ENCODE measurements at regions not wholly inside any gene's neighbourhood (a gene's known extent, or its start where the extent isn't known, plus 50 kb on each side); places are given as distances from the start of the nearest gene placed in this dataset.

DNA sequence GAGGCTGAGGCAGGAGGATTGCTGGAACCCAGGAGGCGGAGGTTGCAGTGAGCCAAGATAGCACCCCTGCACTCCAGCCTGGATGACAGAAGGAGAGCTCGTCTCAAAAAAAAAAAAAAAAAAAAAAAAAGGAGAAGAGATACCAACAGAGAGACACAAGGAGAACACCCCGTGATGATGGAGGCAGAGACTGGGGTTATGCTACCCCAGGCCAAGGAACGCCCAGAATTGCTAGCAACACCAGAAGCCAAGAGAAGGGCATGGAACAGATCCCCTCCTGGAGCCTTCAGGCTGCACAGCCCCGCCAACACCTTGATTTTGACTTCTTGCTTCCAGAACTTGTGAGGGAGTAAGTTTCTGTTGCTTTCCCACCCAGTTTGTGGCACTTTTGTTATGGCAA lies 148.0 kb upstream of the FOXN3 start:
- Mint-ChIP-seq H3K27me3 (no peaks in the 10 kb centered on the region), H3K9me3 (no peaks in the 10 kb centered on the region), H3K36me3 (ENCODE audit: low read depth) (peaks cover 29% of the 10 kb centered on the region), H3K27ac (no peak overlapping the region), H3K4me3 (no peak overlapping the region), H3K4me1 (ENCODE audit: low read depth) (peaks cover 44% of the 10 kb centered on the region)
- POLR2A ChIA-PET = no interaction called here
- CTCF ChIA-PET = no interaction called here
- DNase-seq (no peak), ATAC-seq (no peak)
- TF ChIP-seq, protein P1, sequence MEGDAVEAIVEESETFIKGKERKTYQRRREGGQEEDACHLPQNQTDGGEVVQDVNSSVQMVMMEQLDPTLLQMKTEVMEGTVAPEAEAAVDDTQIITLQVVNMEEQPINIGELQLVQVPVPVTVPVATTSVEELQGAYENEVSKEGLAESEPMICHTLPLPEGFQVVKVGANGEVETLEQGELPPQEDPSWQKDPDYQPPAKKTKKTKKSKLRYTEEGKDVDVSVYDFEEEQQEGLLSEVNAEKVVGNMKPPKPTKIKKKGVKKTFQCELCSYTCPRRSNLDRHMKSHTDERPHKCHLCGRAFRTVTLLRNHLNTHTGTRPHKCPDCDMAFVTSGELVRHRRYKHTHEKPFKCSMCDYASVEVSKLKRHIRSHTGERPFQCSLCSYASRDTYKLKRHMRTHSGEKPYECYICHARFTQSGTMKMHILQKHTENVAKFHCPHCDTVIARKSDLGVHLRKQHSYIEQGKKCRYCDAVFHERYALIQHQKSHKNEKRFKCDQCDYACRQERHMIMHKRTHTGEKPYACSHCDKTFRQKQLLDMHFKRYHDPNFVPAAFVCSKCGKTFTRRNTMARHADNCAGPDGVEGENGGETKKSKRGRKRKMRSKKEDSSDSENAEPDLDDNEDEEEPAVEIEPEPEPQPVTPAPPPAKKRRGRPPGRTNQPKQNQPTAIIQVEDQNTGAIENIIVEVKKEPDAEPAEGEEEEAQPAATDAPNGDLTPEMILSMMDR (IDR thresholded peaks at IDR 0.05) = no peak
- intact Hi-C loops (cut with micrococcal nuclease) = no loop called here

DNA sequence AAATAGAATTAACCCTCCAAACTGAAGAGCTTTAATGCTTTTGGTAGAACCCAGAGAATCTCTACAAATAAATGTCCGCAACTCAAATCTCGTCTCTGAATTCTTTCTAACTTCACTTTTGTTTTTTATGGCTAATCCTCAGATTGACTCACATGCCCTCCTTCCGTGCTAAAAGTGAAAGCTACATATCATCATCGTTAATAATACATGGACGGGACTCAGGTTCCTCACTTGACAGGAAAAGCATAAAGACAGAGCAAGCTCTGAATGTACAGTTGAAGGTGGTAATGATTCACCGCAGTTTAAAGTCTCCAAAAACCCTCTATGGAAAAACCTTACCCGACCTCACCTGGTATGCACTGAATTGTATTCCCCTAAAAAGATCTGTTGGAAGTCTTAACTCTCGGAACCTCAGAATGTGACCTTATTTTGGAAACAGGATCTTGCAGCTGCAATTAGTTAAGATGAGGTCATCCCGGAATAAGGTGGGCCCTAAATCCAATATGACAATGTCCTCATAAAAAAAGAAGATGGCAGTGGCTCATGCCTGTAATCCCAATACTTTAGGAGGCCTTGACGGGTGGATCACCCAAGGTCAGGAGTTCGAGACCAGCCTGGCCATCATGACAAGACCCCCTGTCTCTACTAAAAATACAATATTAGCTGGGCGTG lies 147.4 kb upstream of the FOXN3 start:
- Mint-ChIP-seq H3K9me3 (no peaks in the 10 kb centered on the region), H3K4me3 (no peak overlapping the region), H3K4me1 (ENCODE audit: low read depth) (peaks cover 44% of the 10 kb centered on the region), H3K36me3 (ENCODE audit: low read depth) (peaks cover 31% of the 10 kb centered on the region), H3K27me3 (no peaks in the 10 kb centered on the region), H3K27ac (no peak overlapping the region)
- TF ChIP-seq, protein P1 (IDR thresholded peaks at IDR 0.05) = no peak
- ChIA-PET CTCF (no interaction called here), POLR2A (no interaction called here)
- DNase-seq (no peak), ATAC-seq (no peak)
- intact Hi-C loops (cut with micrococcal nuclease) = no loop called here

DNA sequence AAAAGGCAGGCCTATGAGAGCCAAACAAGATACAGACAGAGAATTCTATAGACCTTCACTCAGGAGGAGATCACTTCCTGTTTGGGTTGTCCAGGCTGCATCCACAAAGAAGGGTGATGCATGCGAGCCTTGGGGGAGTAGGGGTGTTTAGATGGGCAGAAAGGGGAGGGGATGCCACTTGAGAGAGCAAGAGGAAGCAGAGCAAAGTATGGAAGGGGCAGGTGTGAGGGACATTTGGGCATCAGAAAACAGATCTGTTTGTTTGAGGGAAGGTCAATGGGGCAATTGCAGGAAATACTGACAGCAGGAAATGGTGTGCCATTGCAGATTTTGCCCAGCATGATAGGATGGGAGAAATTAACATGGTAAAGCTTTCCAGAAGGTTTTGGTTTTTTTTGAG lies 146.4 kb upstream of the FOXN3 start:
- ChIA-PET POLR2A (no interaction called here), CTCF (interaction anchor here (1.2 kb wide), 1 partner anchor 14 kb away, joined by 3 read pairs; no protein-coding TSS in a partner anchor)
- H3K27ac Mint-ChIP-seq = peak overlapping the region; percentile 47
- TF ChIP-seq, protein P1 (IDR thresholded peaks at IDR 0.05) = no peak
- ATAC-seq (no peak), DNase-seq (no peak)
- no peak overlapping the region for H3K4me3 Mint-ChIP-seq
- intact Hi-C loops (cut with micrococcal nuclease) = no loop called here
- H3K36me3 Mint-ChIP-seq (ENCODE audit: low read depth) = peaks cover 34% of the 10 kb centered on the region
- no peaks in the 10 kb centered on the region for H3K9me3 Mint-ChIP-seq
- H3K4me1 Mint-ChIP-seq (ENCODE audit: low read depth) = peaks cover 41% of the 10 kb centered on the region
- H3K27me3 Mint-ChIP-seq = no peaks in the 10 kb centered on the region

DNA sequence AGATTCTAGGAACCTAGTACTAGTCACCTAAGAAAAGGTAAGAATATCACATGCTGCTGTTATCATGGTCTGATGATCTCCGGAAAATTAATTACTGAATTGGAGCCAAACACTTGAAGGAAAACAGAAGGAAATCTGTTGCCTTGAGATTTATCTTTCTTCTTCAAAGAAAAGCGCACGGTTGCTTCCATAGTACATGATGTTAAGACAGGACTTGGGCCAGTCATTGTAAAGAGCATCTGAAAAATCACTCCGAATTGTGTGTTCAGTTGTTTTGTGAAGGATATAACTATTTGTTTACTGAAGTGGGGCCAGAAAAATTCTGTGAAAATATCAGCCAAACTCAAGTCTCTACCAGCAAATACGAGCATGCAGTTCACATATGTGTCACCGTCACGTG lies 134.9 kb upstream of the FOXN3 start:
- POLR2A ChIA-PET = interaction anchor here (0.6 kb wide), 1 partner anchor 517 kb away, joined by 3 read pairs; no protein-coding TSS in a partner anchor
- CTCF ChIA-PET = interaction anchor here (0.6 to 1.3 kb wide), 2 partner anchors 9 to 16 kb away, joined by 3 read pairs; no protein-coding TSS in a partner anchor
- intact Hi-C loops (cut with micrococcal nuclease) = no loop called here
- Mint-ChIP-seq H3K36me3 (ENCODE audit: low read depth) (peaks cover 33% of the 10 kb centered on the region), H3K4me1 (ENCODE audit: low read depth) (peaks cover 45% of the 10 kb centered on the region), H3K9me3 (no peaks in the 10 kb centered on the region), H3K4me3 (no peak overlapping the region), H3K27ac (no peak overlapping the region), H3K27me3 (no peaks in the 10 kb centered on the region)
- TF ChIP-seq, protein P1 (IDR thresholded peaks at IDR 0.05) = no peak
- no peak for DNase-seq
- no peak for ATAC-seq

DNA sequence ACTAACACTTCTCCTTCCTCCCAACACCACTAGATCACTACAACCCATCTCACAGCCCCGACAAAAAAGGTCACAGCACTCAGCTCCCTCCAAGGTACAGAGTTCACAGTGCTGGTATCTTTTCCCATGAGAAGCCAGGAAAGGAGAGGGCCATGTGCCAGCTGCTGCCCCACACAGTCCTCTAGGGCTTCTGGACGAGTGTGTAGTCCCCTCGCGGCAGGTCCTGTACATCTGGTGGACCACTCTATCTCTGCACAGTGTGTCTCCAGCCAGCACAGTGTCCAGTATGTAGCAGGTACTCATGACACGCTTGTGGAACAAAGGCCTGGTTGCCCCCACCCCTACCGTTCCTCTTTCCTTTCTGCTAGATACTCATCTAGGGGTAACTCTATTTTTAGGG lies 134.4 kb upstream of the FOXN3 start:
- no peak overlapping the region for H3K4me3 Mint-ChIP-seq
- ChIA-PET CTCF (interaction anchor here (0.6 to 1.5 kb wide), 2 partner anchors 16 to 35 kb away, joined by 3 to 4 read pairs; no protein-coding TSS in a partner anchor), POLR2A (interaction anchor here (0.6 to 0.7 kb wide), 2 partner anchors 185 to 516 kb away, joined by 3 to 5 read pairs; no protein-coding TSS in a partner anchor)
- no peak for DNase-seq
- intact Hi-C loops (cut with micrococcal nuclease) = no loop called here
- H3K4me1 Mint-ChIP-seq (ENCODE audit: low read depth) = peaks cover 45% of the 10 kb centered on the region
- TF ChIP-seq, protein P1 (IDR thresholded peaks at IDR 0.05) = no peak
- no peak overlapping the region for H3K27ac Mint-ChIP-seq
- no peaks in the 10 kb centered on the region for H3K9me3 Mint-ChIP-seq
- ATAC-seq = no peak
- H3K27me3 Mint-ChIP-seq = no peaks in the 10 kb centered on the region
- H3K36me3 Mint-ChIP-seq (ENCODE audit: low read depth) = peaks cover 28% of the 10 kb centered on the region

Data from activated CD8-positive, alpha-beta T cell treated with anti-CD3 and anti-CD28 coated beads for 36 hours (primary cell).